Lower lobe of right lung (tissue), 2 donors: ENCODE measurements at regions not wholly inside any gene's neighbourhood (a gene's known extent, or its start where the extent isn't known, plus 50 kb on each side); places are given as distances from the start of the nearest gene placed in this dataset.

Experiments
- ATAC-seq, 2 donors: fragments of 200-7000 bp; cut with Tn5 transposase; one replicate each; pipeline ENCODE4 v1.9.1; 2020 to 2022; ENCODE audit warnings: mild to moderate bottlenecking in 2 of 2, moderate library complexity in 2 of 2
- DNase-seq: peaks from one replicate; pipeline ENCODE4 v3.0.0-alpha.2; 2020
- H3K27ac ChIP-seq: fragments of 200-600 bp; one replicate; pipeline ENCODE4 v1.8.0; 2022
- H3K27me3 ChIP-seq: fragments of 200-600 bp; one replicate; pipeline ENCODE4 v1.8.0; 2022; ENCODE audit warnings: low read depth
- H3K36me3 ChIP-seq: fragments of 200-600 bp; one replicate; pipeline ENCODE4 v1.8.0; 2022; ENCODE audit warnings: mild to moderate bottlenecking
- H3K4me1 ChIP-seq: fragments of 200-600 bp; one replicate; pipeline ENCODE4 v1.8.0; 2022
- H3K4me3 ChIP-seq: fragments of 200-600 bp; one replicate; pipeline ENCODE4 v1.8.0; 2022; ENCODE audit warnings: mild to moderate bottlenecking
- H3K9me3 ChIP-seq: fragments of 200-600 bp; one replicate; pipeline ENCODE4 v1.8.0; 2022
- CTCF ChIP-seq: fragments of 200-600 bp; IDR thresholded peaks from one replicate; pipeline ENCODE4 v1.8.0; 2022; ENCODE audit warnings: antibody characterized with exemption, mild to moderate bottlenecking
- intact Hi-C: fragments of 100-400 bp; cut with DNase I; formaldehyde crosslinking; loops from one replicate; pipeline ENCODE4 v1.11.0; 2022
- donor health status: DM: no; HTN: yes; CAD: no; lungs with severe emphysema.

- H3K27ac ChIP-seq: no peak overlapping the region
- H3K4me3 ChIP-seq: no peak overlapping the region
- DNase-seq: no peak
- no peak for TF ChIP-seq CTCF
- no peaks in the 10 kb centered on the region for H3K36me3 ChIP-seq
- H3K4me1 ChIP-seq: no peaks in the 10 kb centered on the region
- H3K27me3 ChIP-seq: no peaks in the 10 kb centered on the region
- no peaks in the 10 kb centered on the region for H3K9me3 ChIP-seq
- intact Hi-C loops: no loop called here
- ATAC-seq: no peak
Observed at GRCh38 chr4:121454251-121454979, 73.6 kb upstream of the QRFPR start.

GRCh38 chr4:121451310-121451709 lies 70.5 kb upstream of the QRFPR start:
- no peak for TF ChIP-seq CTCF
- Histone ChIP-seq H3K27ac (no peak overlapping the region), H3K36me3 (no peaks in the 10 kb centered on the region), H3K27me3 (no peaks in the 10 kb centered on the region), H3K4me3 (no peak overlapping the region), H3K4me1 (no peaks in the 10 kb centered on the region), H3K9me3 (no peaks in the 10 kb centered on the region)
- ATAC-seq: no peak
- intact Hi-C loops: no loop called here
- DNase-seq: no peak

GRCh38 chr4:121449416-121449815 lies 68.6 kb upstream of the QRFPR start:
- no peak for TF ChIP-seq CTCF
- Histone ChIP-seq H3K9me3 (no peaks in the 10 kb centered on the region), H3K4me3 (no peak overlapping the region), H3K27ac (no peak overlapping the region), H3K36me3 (no peaks in the 10 kb centered on the region), H3K27me3 (no peaks in the 10 kb centered on the region), H3K4me1 (no peaks in the 10 kb centered on the region)
- DNase-seq (no peak), ATAC-seq (no peak)
- intact Hi-C loops: no loop called here

GRCh38 chr4:121448231-121448630 lies 67.4 kb upstream of the QRFPR start:
- no peak overlapping the region for H3K4me3 ChIP-seq
- no peak for TF ChIP-seq CTCF
- ATAC-seq (no peak), DNase-seq (no peak)
- no peaks in the 10 kb centered on the region for H3K9me3 ChIP-seq
- no peaks in the 10 kb centered on the region for H3K4me1 ChIP-seq
- intact Hi-C loops: no loop called here
- H3K36me3 ChIP-seq: no peaks in the 10 kb centered on the region
- H3K27ac ChIP-seq: no peak overlapping the region
- H3K27me3 ChIP-seq: no peaks in the 10 kb centered on the region

- DNase-seq (no peak), ATAC-seq (no peak)
- Histone ChIP-seq H3K36me3 (no peaks in the 10 kb centered on the region), H3K4me1 (no peaks in the 10 kb centered on the region), H3K4me3 (no peak overlapping the region), H3K27ac (no peak overlapping the region), H3K27me3 (no peaks in the 10 kb centered on the region), H3K9me3 (peaks cover 8% of the 10 kb centered on the region)
- TF ChIP-seq CTCF: no peak
- intact Hi-C loops: no loop called here
Observed at GRCh38 chr4:121439669-121440068, 58.9 kb upstream of the QRFPR start.
